Fibroblast of the aortic adventitia (primary cell): ENCODE measurements at regions not wholly inside any gene's neighbourhood (a gene's known extent, or its start where the extent isn't known, plus 50 kb on each side); places are given as distances from the start of the nearest gene placed in this dataset.
A peak's percentile ranks its signal among the peaks of the same experiment; 100 is the strongest.

ENCODE experiments used
- DNase-seq: peaks from one replicate; pipeline ENCODE4 v3.0.0-alpha.2; 2010; ENCODE audit warnings: low read depth
- H3K4me3 ChIP-seq: 2 replicates; pipeline ENCODE4 v1.5.1; 2011; ENCODE audit warnings: low read depth, mild to moderate bottlenecking, control low read depth, low read length, moderate library complexity
- CTCF ChIP-seq: IDR thresholded peaks from 2 replicates; pipeline ENCODE4 v1.5.1; 2011; ENCODE audit warnings: mild to moderate bottlenecking, low read length, control low read depth, inconsistent platforms; ENCODE audit not compliant: insufficient read depth

- no peak for TF ChIP-seq CTCF
- no peak for DNase-seq
- no peak overlapping the region for H3K4me3 ChIP-seq
Observed at GRCh38 chr7:112905950-112906349, 115.8 kb upstream of the TMEM168 start.

- no peak overlapping the region for H3K4me3 ChIP-seq
- no peak for DNase-seq
- no peak for TF ChIP-seq CTCF
Observed at GRCh38 chr7:112905413-112905812, 115.2 kb upstream of the TMEM168 start.

- no peak overlapping the region for H3K4me3 ChIP-seq
- peak; percentile 91 for TF ChIP-seq CTCF
- peak; percentile 86 for DNase-seq
Observed at GRCh38 chr7:112898432-112899290, 108.5 kb upstream of the TMEM168 start.

- no peak overlapping the region for H3K4me3 ChIP-seq
- no peak for DNase-seq
- no peak for TF ChIP-seq CTCF
Observed at GRCh38 chr7:112897839-112898431, 107.7 kb upstream of the TMEM168 start.

- H3K4me3 ChIP-seq = no peak overlapping the region
- TF ChIP-seq CTCF = no peak
- DNase-seq = peak; percentile 46
Observed at GRCh38 chr7:112896026-112896601, 105.9 kb upstream of the TMEM168 start.

- no peak overlapping the region for H3K4me3 ChIP-seq
- TF ChIP-seq CTCF = no peak
- DNase-seq = peak; percentile 70
Observed at GRCh38 chr7:112892263-112892662, 102.1 kb upstream of the TMEM168 start.
